Activated naive CD8-positive, alpha-beta T cell treated with anti-CD3 and anti-CD28 coated beads, Interleukin-2, amount 10 ng/mL, durations not matched to agents 7 days and 5 days (primary cell): ENCODE measurements at regions not wholly inside any gene's neighbourhood (a gene's known extent, or its start where the extent isn't known, plus 50 kb on each side); places are given as distances from the start of the nearest gene placed in this dataset.

Experiments used
- ATAC-seq: fragments of 150-1000 bp; cut with Tn5 transposase; one replicate; pipeline ENCODE4 v1.10.0; 2021; ENCODE audit warnings: low read depth, moderate library complexity
- POLR2A ChIA-PET: fragments of 350-600 bp; sonication (Branson Sonifier 250); formaldehyde crosslinking; loops from one replicate; lab custom pipeline; 2021; ENCODE audit warnings: antibody characterized with exemption; lab: Charles Lee
- DNase-seq: peaks from one replicate; pipeline ENCODE4 v3.0.0; 2021
- H3K27ac Mint-ChIP-seq: one replicate; pipeline ENCODE4 v1.8.0; 2022; ENCODE audit warnings: mild to moderate bottlenecking, mixed read lengths
- H3K27me3 Mint-ChIP-seq: one replicate; pipeline ENCODE4 v1.8.0; 2022; ENCODE audit warnings: mild to moderate bottlenecking, moderate library complexity, mixed read lengths
- H3K36me3 Mint-ChIP-seq: one replicate; pipeline ENCODE4 v1.8.0; 2021; ENCODE audit warnings: mild to moderate bottlenecking, mixed read lengths
- H3K4me1 Mint-ChIP-seq: one replicate; pipeline ENCODE4 v1.8.0; 2021; ENCODE audit warnings: mixed read lengths
- H3K4me3 Mint-ChIP-seq: one replicate; pipeline ENCODE4 v1.8.0; 2022; ENCODE audit warnings: mild to moderate bottlenecking, moderate library complexity, mixed read lengths
- H3K9me3 Mint-ChIP-seq: one replicate; pipeline ENCODE4 v1.8.0; 2021; ENCODE audit warnings: mixed read lengths

GRCh38 chr13:40340368-40341095 lies 325.9 kb downstream of the FOXO1 start:
- H3K4me3 Mint-ChIP-seq, result no peak overlapping the region
- DNase-seq, result no peak
- H3K27me3 Mint-ChIP-seq, result no peaks in the 10 kb centered on the region
- ATAC-seq, result no peak
- H3K9me3 Mint-ChIP-seq, result no peaks in the 10 kb centered on the region
- POLR2A ChIA-PET, result no interaction called here
- no peak overlapping the region for H3K27ac Mint-ChIP-seq
- H3K4me1 Mint-ChIP-seq, result peaks cover 6% of the 10 kb centered on the region
- H3K36me3 Mint-ChIP-seq, result peaks cover 2% of the 10 kb centered on the region

DNA sequence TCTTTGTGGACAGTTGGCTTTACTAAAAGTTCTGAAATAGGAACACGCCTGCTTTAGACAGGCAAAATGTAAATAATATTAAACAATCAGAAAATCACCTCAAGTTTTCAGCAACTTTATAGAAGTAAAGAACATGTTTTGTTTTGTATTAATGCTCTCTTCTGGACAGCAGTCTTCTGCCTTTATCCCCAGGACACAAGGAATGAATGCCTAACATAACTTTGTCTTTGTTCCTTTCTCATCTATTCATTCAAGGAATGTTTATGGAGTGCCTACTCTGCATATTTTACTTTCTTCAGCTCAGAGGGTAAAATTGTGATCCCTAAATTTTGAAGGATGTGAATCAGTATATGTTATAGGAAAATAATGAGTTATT lies 325.4 kb downstream of the FOXO1 start:
- H3K36me3 Mint-ChIP-seq, result peaks cover 2% of the 10 kb centered on the region
- no peaks in the 10 kb centered on the region for H3K27me3 Mint-ChIP-seq
- H3K27ac Mint-ChIP-seq, result no peak overlapping the region
- ATAC-seq (no peak), DNase-seq (no peak)
- H3K4me3 Mint-ChIP-seq, result no peak overlapping the region
- H3K9me3 Mint-ChIP-seq, result no peaks in the 10 kb centered on the region
- H3K4me1 Mint-ChIP-seq, result peaks cover 6% of the 10 kb centered on the region
- POLR2A ChIA-PET, result no interaction called here

DNA sequence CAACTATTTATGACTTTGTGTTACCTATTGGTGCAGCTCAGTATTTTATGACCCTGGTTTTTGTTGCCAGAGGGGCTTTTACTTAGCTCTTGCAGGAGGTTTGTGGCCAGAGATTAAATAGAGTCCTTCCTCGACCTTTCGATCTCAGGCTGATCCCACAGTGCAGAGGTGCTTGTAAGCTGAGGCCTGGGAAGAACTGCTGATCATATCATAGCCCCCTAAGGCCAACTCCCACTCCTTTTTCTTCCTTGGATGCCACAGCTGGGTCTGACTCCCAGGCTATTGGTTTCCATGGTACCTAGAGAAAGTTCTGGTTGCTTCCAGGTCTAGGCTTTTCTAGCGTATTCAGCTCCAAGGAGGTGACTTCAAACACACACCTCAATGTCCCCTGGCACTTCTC lies 324.9 kb downstream of the FOXO1 start:
- Mint-ChIP-seq H3K36me3 (peaks cover 2% of the 10 kb centered on the region), H3K4me1 (peaks cover 5% of the 10 kb centered on the region), H3K4me3 (no peak overlapping the region), H3K27ac (no peak overlapping the region), H3K27me3 (no peaks in the 10 kb centered on the region), H3K9me3 (no peaks in the 10 kb centered on the region)
- POLR2A ChIA-PET, result no interaction called here
- ATAC-seq (no peak), DNase-seq (no peak)

DNA sequence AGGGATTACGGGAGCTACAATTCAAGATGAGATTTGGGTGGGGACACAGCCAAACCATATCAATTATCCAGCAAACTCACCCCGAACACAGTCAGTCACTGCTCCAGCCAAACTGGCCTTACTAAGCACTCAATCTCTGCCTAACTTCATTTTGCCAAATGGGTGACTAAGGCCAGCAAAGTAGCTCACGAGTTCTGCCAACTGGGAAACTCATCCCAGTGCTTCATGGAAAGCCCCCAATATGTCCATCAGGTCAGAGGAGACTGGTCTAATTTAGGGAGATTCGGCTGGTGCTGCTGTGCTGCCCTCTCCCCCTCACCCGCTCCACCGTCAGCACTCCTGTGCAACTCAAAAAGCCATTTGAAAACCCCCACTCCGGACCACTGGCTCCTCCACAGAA lies 324.0 kb downstream of the FOXO1 start:
- POLR2A ChIA-PET, result no interaction called here
- no peak overlapping the region for H3K27ac Mint-ChIP-seq
- no peak overlapping the region for H3K4me3 Mint-ChIP-seq
- peaks cover 1% of the 10 kb centered on the region for H3K4me1 Mint-ChIP-seq
- no peak for ATAC-seq
- no peaks in the 10 kb centered on the region for H3K9me3 Mint-ChIP-seq
- H3K36me3 Mint-ChIP-seq, result peaks cover 2% of the 10 kb centered on the region
- no peaks in the 10 kb centered on the region for H3K27me3 Mint-ChIP-seq
- no peak for DNase-seq

GRCh38 chr13:40342901-40343300 lies 323.5 kb downstream of the FOXO1 start:
- DNase-seq, result no peak
- H3K4me3 Mint-ChIP-seq, result no peak overlapping the region
- no peak for ATAC-seq
- H3K27ac Mint-ChIP-seq, result no peak overlapping the region
- peaks cover 1% of the 10 kb centered on the region for H3K4me1 Mint-ChIP-seq
- H3K9me3 Mint-ChIP-seq, result no peaks in the 10 kb centered on the region
- H3K36me3 Mint-ChIP-seq, result peaks cover 2% of the 10 kb centered on the region
- no peaks in the 10 kb centered on the region for H3K27me3 Mint-ChIP-seq
- POLR2A ChIA-PET, result no interaction called here

DNA sequence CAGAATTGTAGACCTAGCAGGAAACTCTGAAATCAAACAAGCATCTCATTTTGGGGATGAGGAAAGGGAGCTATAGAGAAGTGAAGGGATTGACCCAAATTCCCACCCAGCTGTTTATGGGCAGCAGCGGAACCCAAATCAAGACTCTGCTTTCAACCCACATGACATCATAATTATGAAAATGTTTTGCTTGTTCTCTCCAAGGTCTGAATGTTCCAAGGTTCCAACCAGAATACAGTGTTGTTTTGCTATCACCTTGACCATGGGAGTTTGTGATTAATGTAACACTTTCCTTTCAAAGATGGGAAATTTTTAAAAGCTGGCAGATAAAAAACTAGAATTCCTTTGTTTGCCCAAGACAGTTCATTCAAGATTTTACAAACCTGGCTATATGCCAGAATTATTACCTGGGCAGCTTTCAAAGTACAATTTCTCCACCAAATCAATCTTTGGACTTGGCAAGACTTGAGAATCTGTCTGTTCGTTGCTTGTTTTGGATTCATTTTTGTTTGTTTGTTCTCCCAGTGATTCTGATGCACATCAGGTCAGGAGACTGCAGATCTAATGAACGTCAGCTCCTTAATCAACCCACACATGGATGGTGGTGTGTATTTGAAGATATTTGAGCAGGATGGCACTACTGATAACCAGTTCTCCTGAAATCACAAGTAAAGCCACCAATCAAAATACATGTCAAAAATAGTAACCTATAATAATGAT lies 322.7 kb downstream of the FOXO1 start:
- Mint-ChIP-seq H3K27me3 (no peaks in the 10 kb centered on the region), H3K9me3 (no peaks in the 10 kb centered on the region), H3K4me1 (peaks cover 1% of the 10 kb centered on the region), H3K4me3 (no peak overlapping the region), H3K27ac (no peak overlapping the region), H3K36me3 (peaks cover 2% of the 10 kb centered on the region)
- POLR2A ChIA-PET, result no interaction called here
- ATAC-seq (no peak), DNase-seq (no peak)

DNA sequence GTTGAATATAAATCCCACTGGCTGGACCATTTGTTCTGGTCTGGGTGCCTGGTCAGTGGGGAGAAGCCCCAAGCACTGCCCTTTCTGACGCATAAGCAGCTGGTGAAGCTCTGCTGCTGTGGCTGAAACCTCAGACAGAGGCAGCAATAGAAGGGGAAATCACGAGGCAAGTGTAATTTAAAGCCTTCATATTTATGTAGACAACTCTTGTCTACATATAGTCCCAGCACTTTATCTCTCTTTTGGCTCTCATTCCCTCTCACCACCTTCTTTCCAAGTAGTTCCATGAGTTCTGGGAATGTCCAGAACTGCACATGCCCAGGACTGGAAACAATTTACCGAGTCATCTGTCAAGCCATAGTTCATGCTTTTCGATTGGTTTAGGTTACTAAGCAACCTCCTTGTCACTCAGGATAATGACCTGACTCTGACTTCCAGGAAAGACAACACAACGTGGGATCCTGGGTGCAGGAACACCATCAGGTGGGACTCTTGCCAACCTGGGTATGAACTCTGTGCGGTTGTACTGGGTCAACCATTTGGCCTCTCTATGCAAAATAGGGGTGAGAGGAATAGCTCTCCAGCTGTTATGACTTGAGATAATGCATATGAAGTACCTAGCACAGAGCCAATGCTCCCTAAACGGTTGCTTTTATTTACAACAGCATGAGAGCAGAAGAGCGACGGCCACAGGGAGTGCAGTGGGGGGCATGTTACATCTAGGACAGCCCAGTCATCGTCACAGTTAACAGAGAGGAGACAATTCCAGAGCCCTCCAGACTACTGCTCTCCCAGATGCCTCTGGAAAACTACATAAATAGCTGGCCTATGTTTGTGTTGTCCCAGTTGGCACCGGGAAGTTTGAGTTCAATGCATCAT lies 321.9 kb downstream of the FOXO1 start:
- Mint-ChIP-seq H3K27me3 (no peaks in the 10 kb centered on the region), H3K9me3 (no peaks in the 10 kb centered on the region), H3K4me3 (no peak overlapping the region), H3K36me3 (peaks cover 2% of the 10 kb centered on the region), H3K4me1 (peaks cover 1% of the 10 kb centered on the region), H3K27ac (no peak overlapping the region)
- no peak for DNase-seq
- POLR2A ChIA-PET, result no interaction called here
- no peak for ATAC-seq

DNA sequence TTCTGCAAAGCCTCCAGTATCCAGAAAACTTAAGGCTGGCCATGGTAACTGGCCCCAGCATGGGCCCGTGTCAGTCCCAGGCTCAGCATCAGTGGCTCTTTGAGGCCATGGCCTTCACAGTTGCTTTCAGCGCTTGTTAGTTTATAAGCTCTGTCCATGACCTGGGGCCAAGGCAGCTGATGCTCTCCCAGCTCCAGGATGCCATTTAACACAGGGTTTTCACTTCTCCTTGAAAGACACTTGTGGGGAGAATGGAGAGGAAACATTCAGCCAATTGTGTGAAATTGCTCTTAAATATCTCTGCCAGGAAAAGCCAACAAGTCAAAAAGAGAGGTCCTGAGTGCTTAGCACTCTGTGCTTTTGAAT lies 321.3 kb downstream of the FOXO1 start:
- Mint-ChIP-seq H3K27me3 (no peaks in the 10 kb centered on the region), H3K9me3 (no peaks in the 10 kb centered on the region), H3K4me3 (no peak overlapping the region), H3K27ac (no peak overlapping the region), H3K36me3 (peaks cover 2% of the 10 kb centered on the region), H3K4me1 (peaks cover 1% of the 10 kb centered on the region)
- ATAC-seq (no peak), DNase-seq (no peak)
- POLR2A ChIA-PET, result no interaction called here

- DNase-seq (no peak), ATAC-seq (no peak)
- no peaks in the 10 kb centered on the region for H3K9me3 Mint-ChIP-seq
- peak overlapping the region; percentile 23 for H3K27ac Mint-ChIP-seq
- no peaks in the 10 kb centered on the region for H3K27me3 Mint-ChIP-seq
- H3K4me1 Mint-ChIP-seq, result peaks cover 1% of the 10 kb centered on the region
- H3K36me3 Mint-ChIP-seq, result peaks cover 2% of the 10 kb centered on the region
- POLR2A ChIA-PET, result no interaction called here
- H3K4me3 Mint-ChIP-seq, result no peak overlapping the region
Observed at GRCh38 chr13:40345654-40346372, 320.6 kb downstream of the FOXO1 start.

GRCh38 chr13:40346592-40346991 lies 319.8 kb downstream of the FOXO1 start:
- Mint-ChIP-seq H3K27me3 (no peaks in the 10 kb centered on the region), H3K4me1 (peaks cover 1% of the 10 kb centered on the region), H3K9me3 (no peaks in the 10 kb centered on the region), H3K27ac (no peak overlapping the region), H3K36me3 (peaks cover 2% of the 10 kb centered on the region), H3K4me3 (no peak overlapping the region)
- ATAC-seq (no peak), DNase-seq (no peak)
- POLR2A ChIA-PET, result no interaction called here

GRCh38 chr13:40348096-40348679 lies 318.3 kb downstream of the FOXO1 start:
- Mint-ChIP-seq H3K4me3 (no peak overlapping the region), H3K9me3 (no peaks in the 10 kb centered on the region), H3K27ac (peak overlapping the region; percentile 30), H3K4me1 (peaks cover 1% of the 10 kb centered on the region), H3K36me3 (peaks cover 2% of the 10 kb centered on the region), H3K27me3 (no peaks in the 10 kb centered on the region)
- POLR2A ChIA-PET, result no interaction called here
- no peak for ATAC-seq
- DNase-seq, result no peak

- H3K36me3 Mint-ChIP-seq, result peaks cover 2% of the 10 kb centered on the region
- no peak overlapping the region for H3K27ac Mint-ChIP-seq
- no peak overlapping the region for H3K4me3 Mint-ChIP-seq
- ATAC-seq (no peak), DNase-seq (no peak)
- H3K9me3 Mint-ChIP-seq, result no peaks in the 10 kb centered on the region
- POLR2A ChIA-PET, result no interaction called here
- no peaks in the 10 kb centered on the region for H3K4me1 Mint-ChIP-seq
- H3K27me3 Mint-ChIP-seq, result no peaks in the 10 kb centered on the region
Observed at GRCh38 chr13:40350283-40350992, 316.0 kb downstream of the FOXO1 start.
